A549 (cell line): ENCODE measurements at regions not wholly inside any gene's neighbourhood (a gene's known extent, or its start where the extent isn't known, plus 50 kb on each side); places are given as distances from the start of the nearest gene placed in this dataset.

ENCODE experiments used
- CTCF ChIP-seq: fragments of >200 bp; sonication (Bioruptor Twin); formaldehyde crosslinking; IDR thresholded peaks from 3 replicates; pipeline ENCODE4 v1.5.1; 2016
- EP300 ChIP-seq, 2 experiments: fragments of >200 bp; sonication (Bioruptor Twin); formaldehyde crosslinking; IDR thresholded peaks; 2 replicates in 1 of 2; 3 replicates in 1 of 2; pipeline ENCODE4 v1.6.1; 2016 to 2017
- KDM5A ChIP-seq: fragments of 200-600 bp; sonication (generic); IDR thresholded peaks from 2 replicates; pipeline ENCODE4 v1.6.1; 2016; ENCODE audit warnings: antibody characterized with exemption, mild to moderate bottlenecking
- MAZ ChIP-seq: fragments of 150-350 bp; IDR thresholded peaks from 2 replicates; pipeline ENCODE4 v1.6.1; 2014; ENCODE audit warnings: antibody characterized with exemption, low read depth, low read length, borderline replicate concordance
- NFE2L2 ChIP-seq: fragments of 150-350 bp; conservative IDR thresholded peaks from 2 replicates; pipeline ENCODE4 v1.6.1; 2014; ENCODE audit warnings: low read length
- REST ChIP-seq: fragments of 200-600 bp; sonication (generic); IDR thresholded peaks from 2 replicates; pipeline ENCODE4 v1.6.1; 2016; ENCODE audit warnings: antibody characterized with exemption, mild to moderate bottlenecking, moderate library complexity
- RFX5 ChIP-seq: fragments of 450-650 bp; IDR thresholded peaks from 2 replicates; pipeline ENCODE4 v1.7.1; 2014; ENCODE audit warnings: antibody characterized with exemption, mild to moderate bottlenecking, moderate library complexity
- ZFP36 ChIP-seq: fragments of 450-650 bp; IDR thresholded peaks from 2 replicates; pipeline ENCODE4 v1.6.1; 2014; ENCODE audit warnings: borderline replicate concordance; ENCODE audit not compliant: partially characterized antibody

- TF ChIP-seq CTCF (no peak), MAZ (no peak), NFE2L2 (no peak), ZFP36 (no peak), RFX5 (no peak), REST (no peak), EP300 (IDR thresholded peaks at IDR 0.05) (no peak), KDM5A (no peak)
These were observed 1704.8 kb upstream of the PIK3C3 start for GRCh38 chr18:40250236-40250635.
